Stomach (tissue), 8 donors: ENCODE measurements at regions not wholly inside any gene's neighbourhood (a gene's known extent, or its start where the extent isn't known, plus 50 kb on each side); places are given as distances from the start of the nearest gene placed in this dataset.
"Not testable (repeated sequence)": the region's sequence is repeated elsewhere in the genome, so short reads cannot be mapped to it uniquely, and the experiment has no call there.

Experiments
- DNase-seq, 2 donors: peaks; one replicate each; pipeline versions ENCODE4 v3.0.0 to v3.0.0-alpha.2; 2013 to 2019
- H3K27ac ChIP-seq, 5 donors: fragments of 200-600 bp in 4 of 5; sonication (generic) in 4 of 5; one replicate each; pipeline ENCODE4 v1.5.1; 2013 to 2019; ENCODE audit warnings: mild to moderate bottlenecking in 1 of 5, moderate library complexity in 1 of 5
- H3K27me3 ChIP-seq, 3 donors: fragments of 200-600 bp; sonication (generic); one replicate each; pipeline ENCODE4 v1.5.1; 2017 to 2019; ENCODE audit warnings: mixed run types in 1 of 3
- H3K36me3 ChIP-seq, 4 donors: fragments of 200-600 bp; sonication (generic); 1 replicate in 3 of 4; 2 replicates in 1 of 4; pipeline ENCODE4 v1.5.1; 2016 to 2019
- H3K4me1 ChIP-seq, 4 donors: fragments of 200-600 bp; sonication (generic); one replicate each; pipeline ENCODE4 v1.5.1; 2016 to 2019
- H3K4me3 ChIP-seq, 4 donors: fragments of 200-600 bp; sonication (generic) in 3 of 4; one replicate each; pipeline ENCODE4 v1.5.1; 2016 to 2019; ENCODE audit warnings: mild to moderate bottlenecking in 1 of 4
- H3K9me3 ChIP-seq, 4 donors: fragments of 200-600 bp; sonication (generic); one replicate each; pipeline ENCODE4 v1.5.1; 2016 to 2019
- EP300 ChIP-seq: sonication (generic); formaldehyde crosslinking; IDR thresholded peaks from one replicate; pipeline ENCODE4 v1.6.1; 2017; ENCODE audit warnings: antibody characterized with exemption
- POLR2A ChIP-seq, 4 donors: fragments of 450-650 bp; IDR thresholded peaks; one replicate each; pipeline ENCODE4 v1.6.1; 2016; ENCODE audit warnings: antibody characterized with exemption in 4 of 4, control low read depth in 2 of 4, mild to moderate bottlenecking in 1 of 4, moderate library complexity in 1 of 4
- POLR2AphosphoS5 ChIP-seq, 3 donors: sonication (generic); formaldehyde crosslinking; IDR thresholded peaks; one replicate each; pipeline ENCODE4 v1.6.1; 2016; ENCODE audit warnings: antibody characterized with exemption in 3 of 3
- WGBS, 5 donors: extraction: QIAGEN DNeasy Blood & Tissue Kit in 3 of 5; methylation state at CpG; one replicate each; pipeline versions ENCODE4 v1.1.5 to v1.1.7; 2013 to 2018; 5-methylcytosine and 5-hydroxymethylcytosine counted together
- intact Hi-C: fragments of 100-400 bp; cut with DNase I; formaldehyde crosslinking; loops from one replicate; pipeline ENCODE4 v1.15.1; 2023; ENCODE audit warnings: low total_unique reads
- TF ChIP-seq, protein P1 (sequence below), 7 experiments: fragments of 450-650 bp in 4 of 7; fragments of 200-600 bp in 3 of 7; sonication (generic) in 3 of 7; IDR thresholded peaks; one replicate each; pipeline ENCODE4 v1.5.1; 2016 to 2019; ENCODE audit warnings: antibody characterized with exemption in 7 of 7, control low read depth in 2 of 7, mild to moderate bottlenecking in 1 of 7
- donor health status: healthy with polysubstance abuse.
- donor health status: Bipolar disorder and iron deficiency.
- donor health status: healthy.

DNA sequence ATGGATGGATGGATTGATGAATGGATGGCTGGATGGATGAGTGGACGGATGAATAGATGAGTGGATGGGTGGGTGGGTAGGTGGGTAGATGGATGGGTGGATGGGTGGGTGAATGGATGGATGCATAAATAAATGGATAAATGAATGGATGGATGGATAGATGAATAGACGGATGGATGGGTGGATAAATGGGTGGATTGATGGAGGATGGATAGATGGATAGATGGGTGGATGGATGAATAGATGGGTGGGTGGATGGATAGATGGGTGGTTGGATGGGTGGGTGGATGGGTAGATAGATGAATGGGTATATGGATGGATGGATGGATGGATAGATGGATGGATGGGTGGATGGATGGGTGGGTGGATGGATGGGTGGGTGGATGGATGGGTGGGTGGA is 84.9 kb upstream of the ZNF536 start:
- H3K9me3 ChIP-seq, result peaks cover 0 to 7% (median 0%) of the 10 kb centered on the region in 4 donors
- WGBS, 5 donors, result 81 to 97% (median 95%) methylated on average over 2 of the region's 2 CpGs
- DNase-seq, result no peak

DNA sequence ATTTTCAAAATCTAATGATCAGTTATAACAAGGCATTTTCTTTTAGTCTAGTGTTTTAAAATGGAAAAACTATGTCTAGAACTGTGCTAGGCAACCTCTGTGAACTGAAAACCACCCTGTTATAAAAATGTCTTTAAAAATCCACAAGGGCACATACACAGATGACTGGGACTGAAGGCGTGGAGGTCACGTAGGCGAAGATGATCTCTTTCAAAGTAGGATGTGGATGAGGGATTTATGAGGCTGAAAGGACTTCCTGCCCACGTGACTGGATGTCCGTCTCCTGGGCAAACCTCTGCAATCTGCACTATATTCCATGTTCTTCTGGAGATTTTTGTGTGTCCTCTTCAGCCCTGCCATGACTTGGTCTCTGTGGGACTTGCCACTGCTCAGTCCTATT is 84.2 kb upstream of the ZNF536 start:
- Histone ChIP-seq H3K36me3 (no peaks in the 10 kb centered on the region), H3K9me3 (peaks cover 0 to 7% (median 0%) of the 10 kb centered on the region in 4 donors), H3K4me3 (no peak overlapping the region), H3K27ac (no peak overlapping the region), H3K4me1 (no peaks in the 10 kb centered on the region), H3K27me3 (no peaks in the 10 kb centered on the region)
- 75 to 86% (median 83%) methylated on average over 5 of the region's 5 CpGs for WGBS, 5 donors
- DNase-seq, result no peak
- intact Hi-C loops, result no loop called here
- TF ChIP-seq POLR2AphosphoS5 (IDR thresholded peaks at IDR 0.05) (no peak), EP300 (no peak), POLR2A (IDR thresholded peaks at IDR 0.05) (no peak)
- TF ChIP-seq, protein P1, sequence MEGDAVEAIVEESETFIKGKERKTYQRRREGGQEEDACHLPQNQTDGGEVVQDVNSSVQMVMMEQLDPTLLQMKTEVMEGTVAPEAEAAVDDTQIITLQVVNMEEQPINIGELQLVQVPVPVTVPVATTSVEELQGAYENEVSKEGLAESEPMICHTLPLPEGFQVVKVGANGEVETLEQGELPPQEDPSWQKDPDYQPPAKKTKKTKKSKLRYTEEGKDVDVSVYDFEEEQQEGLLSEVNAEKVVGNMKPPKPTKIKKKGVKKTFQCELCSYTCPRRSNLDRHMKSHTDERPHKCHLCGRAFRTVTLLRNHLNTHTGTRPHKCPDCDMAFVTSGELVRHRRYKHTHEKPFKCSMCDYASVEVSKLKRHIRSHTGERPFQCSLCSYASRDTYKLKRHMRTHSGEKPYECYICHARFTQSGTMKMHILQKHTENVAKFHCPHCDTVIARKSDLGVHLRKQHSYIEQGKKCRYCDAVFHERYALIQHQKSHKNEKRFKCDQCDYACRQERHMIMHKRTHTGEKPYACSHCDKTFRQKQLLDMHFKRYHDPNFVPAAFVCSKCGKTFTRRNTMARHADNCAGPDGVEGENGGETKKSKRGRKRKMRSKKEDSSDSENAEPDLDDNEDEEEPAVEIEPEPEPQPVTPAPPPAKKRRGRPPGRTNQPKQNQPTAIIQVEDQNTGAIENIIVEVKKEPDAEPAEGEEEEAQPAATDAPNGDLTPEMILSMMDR (IDR thresholded peaks at IDR 0.05), result no peak

More for the DNA sequence above, 84.9 kb upstream of the ZNF536 start:
- no peaks in the 10 kb centered on the region for H3K27me3 ChIP-seq
- TF ChIP-seq, protein P1 (IDR thresholded peaks at IDR 0.05), result no peak
- TF ChIP-seq EP300 (no peak), POLR2A (IDR thresholded peaks at IDR 0.05) (no peak)
- no peak overlapping the region for H3K27ac ChIP-seq
- no peaks in the 10 kb centered on the region for H3K36me3 ChIP-seq
- H3K4me1 ChIP-seq, result no peaks in the 10 kb centered on the region
- no peak overlapping the region for H3K4me3 ChIP-seq
- intact Hi-C loops, result no loop called here

GRCh38 chr19:30288911-30289310 is 83.3 kb upstream of the ZNF536 start:
- H3K4me1 ChIP-seq, result no peaks in the 10 kb centered on the region
- 37 to 50% (median 43%) methylated on average over 3 of the region's 3 CpGs for WGBS, 5 donors
- DNase-seq, result no peak
- no peaks in the 10 kb centered on the region for H3K36me3 ChIP-seq
- no peak overlapping the region for H3K27ac ChIP-seq
- no peaks in the 10 kb centered on the region for H3K27me3 ChIP-seq
- intact Hi-C loops, result no loop called here
- TF ChIP-seq, protein P1 (IDR thresholded peaks at IDR 0.05), result no peak
- TF ChIP-seq EP300 (no peak), POLR2AphosphoS5 (IDR thresholded peaks at IDR 0.05) (no peak)
- no peak overlapping the region for H3K4me3 ChIP-seq
- H3K9me3 ChIP-seq, result peaks cover 0 to 7% (median 0%) of the 10 kb centered on the region in 4 donors

DNA sequence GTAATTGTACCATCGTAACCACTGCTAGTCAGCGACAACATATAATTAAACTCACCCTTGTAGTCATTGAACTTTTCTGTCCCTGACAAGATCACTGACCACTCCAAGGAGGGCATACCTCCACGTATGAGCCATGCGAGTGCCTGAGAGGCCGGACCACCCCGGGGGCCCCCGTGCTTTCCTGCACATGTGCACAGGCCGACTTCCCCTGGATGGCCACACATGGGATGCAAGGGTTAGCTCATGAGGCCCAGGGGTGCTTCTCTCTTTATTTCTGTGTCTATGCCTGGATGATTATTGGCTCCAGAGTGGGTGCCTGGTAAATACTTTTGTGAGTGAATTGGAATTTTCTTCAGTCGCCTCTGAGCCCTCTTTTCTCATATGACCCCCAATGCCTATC is 82.8 kb upstream of the ZNF536 start:
- no peak overlapping the region for H3K4me3 ChIP-seq
- TF ChIP-seq POLR2A (IDR thresholded peaks at IDR 0.05) (no peak), EP300 (no peak), POLR2AphosphoS5 (IDR thresholded peaks at IDR 0.05) (no peak)
- TF ChIP-seq, protein P1 (IDR thresholded peaks at IDR 0.05), result no peak
- DNase-seq, result no peak
- WGBS, 5 donors, result 89 to 92% (median 91%) methylated on average over 9 of the region's 9 CpGs
- intact Hi-C loops, result no loop called here
- H3K27me3 ChIP-seq, result no peaks in the 10 kb centered on the region
- no peaks in the 10 kb centered on the region for H3K4me1 ChIP-seq
- no peak overlapping the region for H3K27ac ChIP-seq
- peaks cover 0 to 7% (median 0%) of the 10 kb centered on the region in 4 donors for H3K9me3 ChIP-seq
- no peaks in the 10 kb centered on the region for H3K36me3 ChIP-seq

- H3K4me3 ChIP-seq, H3K27ac ChIP-seq, intact Hi-C loops: not testable (repeated sequence)
These were observed 81.4 kb upstream of the ZNF536 start for GRCh38 chr19:30290805-30291204.

More at GRCh38 chr19:30290805-30291204, 81.4 kb upstream of the ZNF536 start:
- H3K4me1 ChIP-seq, H3K27me3 ChIP-seq, H3K36me3 ChIP-seq, H3K9me3 ChIP-seq, DNase-seq: not testable (repeated sequence)
